GM10248 (cell line): ENCODE measurements at regions not wholly inside any gene's neighbourhood (a gene's known extent, or its start where the extent isn't known, plus 50 kb on each side); places are given as distances from the start of the nearest gene placed in this dataset.
A peak's percentile ranks its signal among the peaks of the same experiment; 100 is the strongest.

Experiments used
- CTCF ChIA-PET: fragments of 300-600 bp; sonication (Branson Sonifier 250); formaldehyde crosslinking; extraction: SDS; loops from one replicate; lab custom pipeline; 2021; ENCODE audit warnings: antibody characterized with exemption; lab: Yijun Ruan, JAX
- POLR2A ChIA-PET: fragments of 350-650 bp; sonication (Branson Sonifier 250); formaldehyde crosslinking; extraction: SDS; loops from one replicate; lab custom pipeline; 2020; ENCODE audit warnings: antibody characterized with exemption; lab: Yijun Ruan, JAX
- DNase-seq: peaks from one replicate; pipeline ENCODE4 v3.0.0; 2012; ENCODE audit errors: extremely low spot score
- TF ChIP-seq, protein P1 (sequence below): IDR thresholded peaks from 2 replicates; pipeline ENCODE4 v1.5.1; 2012; ENCODE audit warnings: mild to moderate bottlenecking, low read depth; ENCODE audit errors: extremely low read depth, missing control alignments, control extremely low read depth

DNA sequence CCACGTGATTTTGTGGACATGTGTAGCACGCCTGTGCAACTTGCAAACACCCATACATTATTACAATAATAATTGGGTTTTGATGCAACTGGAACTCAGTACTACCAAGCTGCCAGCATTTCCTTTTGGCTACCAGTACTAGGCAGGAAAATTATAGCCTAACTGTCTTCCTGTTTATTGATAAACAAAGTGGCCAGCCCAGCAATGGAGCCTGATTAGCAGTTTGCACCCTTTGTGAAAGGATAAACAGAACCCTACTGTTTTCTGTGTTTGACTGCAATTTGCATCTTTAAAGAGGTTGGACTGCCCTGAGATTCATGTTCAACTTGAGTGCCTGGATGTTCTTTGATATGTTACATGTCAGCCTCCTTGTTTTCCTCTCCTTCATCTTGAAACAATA, 173.9 kb downstream of the ZIC5 start:
- ChIA-PET POLR2A (no interaction called here), CTCF (interaction anchor here (0.8 kb wide), 1 partner anchor 20 kb away, joined by 3 read pairs; no protein-coding TSS in a partner anchor)
- DNase-seq, result no peak
- TF ChIP-seq, protein P1, sequence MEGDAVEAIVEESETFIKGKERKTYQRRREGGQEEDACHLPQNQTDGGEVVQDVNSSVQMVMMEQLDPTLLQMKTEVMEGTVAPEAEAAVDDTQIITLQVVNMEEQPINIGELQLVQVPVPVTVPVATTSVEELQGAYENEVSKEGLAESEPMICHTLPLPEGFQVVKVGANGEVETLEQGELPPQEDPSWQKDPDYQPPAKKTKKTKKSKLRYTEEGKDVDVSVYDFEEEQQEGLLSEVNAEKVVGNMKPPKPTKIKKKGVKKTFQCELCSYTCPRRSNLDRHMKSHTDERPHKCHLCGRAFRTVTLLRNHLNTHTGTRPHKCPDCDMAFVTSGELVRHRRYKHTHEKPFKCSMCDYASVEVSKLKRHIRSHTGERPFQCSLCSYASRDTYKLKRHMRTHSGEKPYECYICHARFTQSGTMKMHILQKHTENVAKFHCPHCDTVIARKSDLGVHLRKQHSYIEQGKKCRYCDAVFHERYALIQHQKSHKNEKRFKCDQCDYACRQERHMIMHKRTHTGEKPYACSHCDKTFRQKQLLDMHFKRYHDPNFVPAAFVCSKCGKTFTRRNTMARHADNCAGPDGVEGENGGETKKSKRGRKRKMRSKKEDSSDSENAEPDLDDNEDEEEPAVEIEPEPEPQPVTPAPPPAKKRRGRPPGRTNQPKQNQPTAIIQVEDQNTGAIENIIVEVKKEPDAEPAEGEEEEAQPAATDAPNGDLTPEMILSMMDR, result no peak

DNA sequence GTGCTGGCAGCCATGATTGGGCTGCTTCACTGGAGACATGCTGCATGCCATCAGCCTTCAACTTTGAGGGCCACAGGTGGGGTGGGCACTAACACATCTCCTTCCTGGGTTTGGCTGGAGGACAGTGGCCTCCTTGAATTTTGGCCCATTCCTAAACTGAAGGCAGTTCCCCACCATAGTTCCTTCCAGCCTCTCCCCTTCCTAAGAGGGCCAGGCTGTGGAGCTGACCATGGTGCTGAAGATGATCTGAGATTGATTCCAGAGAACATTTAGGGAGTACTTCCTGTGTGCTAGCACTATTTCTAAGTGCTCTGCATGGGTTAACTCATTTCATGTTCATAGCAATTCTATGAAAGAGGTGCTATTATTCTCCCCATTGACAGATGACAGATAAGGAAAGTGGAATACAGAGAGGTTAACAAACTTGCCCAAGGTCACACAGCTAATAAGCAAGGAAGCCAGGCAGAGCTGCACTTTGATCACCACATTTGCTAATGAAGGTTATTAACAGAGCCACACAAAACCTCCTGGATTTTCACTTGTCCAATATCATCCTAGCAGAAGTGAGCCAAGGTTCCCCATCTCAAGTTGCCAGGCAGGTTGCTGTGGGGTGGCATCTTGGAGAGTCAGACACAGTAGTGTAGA, 175.3 kb downstream of the ZIC5 start:
- TF ChIP-seq, protein P1, result no peak
- peak; percentile 25 for DNase-seq
- ChIA-PET CTCF (no interaction called here), POLR2A (no interaction called here)

DNA sequence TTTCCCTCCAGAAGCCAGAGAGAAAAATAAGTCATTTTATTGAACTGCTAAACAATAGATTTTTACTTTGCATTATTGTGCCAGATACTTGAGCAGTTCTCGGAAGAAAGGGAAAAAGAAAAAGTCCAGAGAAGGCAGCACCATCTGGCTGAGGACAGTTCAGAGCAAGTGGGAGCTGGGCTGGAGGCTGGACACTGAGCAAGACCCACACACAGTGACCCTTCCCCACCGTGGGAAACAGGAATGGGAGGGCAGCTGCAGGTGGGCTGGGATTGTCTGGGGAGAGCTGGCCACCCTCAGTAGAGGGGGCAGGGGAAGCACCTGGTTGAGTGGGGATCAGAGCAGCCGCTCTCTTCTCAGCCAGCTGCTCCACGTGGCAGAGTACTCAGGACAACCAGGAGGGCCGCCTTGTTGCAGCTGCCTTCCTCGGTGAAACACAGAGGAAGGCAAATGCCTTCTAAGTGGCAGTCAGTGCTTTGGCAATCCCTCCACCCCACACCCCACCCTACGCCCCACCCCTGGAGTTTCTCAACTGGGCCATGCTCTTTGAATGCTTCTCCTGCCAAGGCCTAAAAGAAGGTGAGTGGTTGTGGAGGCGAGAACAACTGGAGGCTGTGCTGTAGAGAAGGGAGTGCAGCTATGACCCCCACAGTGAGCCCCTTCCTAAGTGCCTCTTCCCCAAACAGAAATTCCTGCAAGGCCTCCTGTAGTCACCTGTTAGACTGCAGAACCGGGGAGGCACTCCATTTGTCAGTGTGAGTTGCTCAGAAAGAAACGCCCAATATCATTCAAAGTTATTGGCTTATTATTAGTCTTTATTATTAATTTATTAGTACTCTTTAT, 179.3 kb downstream of the ZIC5 start:
- TF ChIP-seq, protein P1, result no peak
- ChIA-PET POLR2A (no interaction called here), CTCF (no interaction called here)
- DNase-seq, result no peak

DNA sequence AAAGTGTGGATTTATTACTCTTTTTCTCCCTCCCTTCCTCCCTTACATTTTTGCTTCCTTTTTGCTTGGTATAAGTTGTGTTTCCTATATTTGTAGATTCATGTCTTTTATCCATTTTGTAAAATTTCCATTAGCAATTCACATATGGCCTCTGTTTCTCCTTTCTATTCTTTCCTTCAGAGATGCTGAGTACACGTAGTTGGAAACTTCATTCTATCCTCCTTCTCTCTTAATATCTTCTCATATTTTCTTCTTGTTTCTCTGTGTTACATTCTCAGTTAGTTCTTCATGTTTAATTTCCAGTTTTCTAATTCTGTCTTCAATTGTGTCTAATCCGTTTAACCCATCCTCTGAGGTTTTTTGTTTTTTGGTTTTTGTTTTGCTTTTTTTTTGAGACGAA, 188.9 kb downstream of the ZIC5 start:
- TF ChIP-seq, protein P1, result no peak
- no peak for DNase-seq
- ChIA-PET CTCF (no interaction called here), POLR2A (no interaction called here)

DNA sequence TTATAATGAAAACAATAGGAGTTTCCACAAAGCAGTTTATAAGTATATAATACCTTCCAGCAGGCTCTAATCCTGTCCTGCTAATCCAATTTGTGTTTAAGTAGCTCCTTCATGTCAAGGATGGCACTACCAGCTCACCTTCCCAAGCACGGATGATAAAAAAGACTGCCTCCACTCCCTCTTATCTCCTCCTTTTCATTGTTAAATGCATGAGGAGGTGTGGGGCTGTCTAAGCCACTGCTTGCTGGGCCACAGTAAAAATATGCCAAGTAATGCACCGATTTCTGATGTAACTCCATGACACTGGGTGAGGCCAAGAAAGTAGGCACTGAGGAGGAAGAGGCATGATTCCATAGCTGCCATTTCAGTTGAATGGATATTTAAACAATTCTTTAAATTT, 193.1 kb downstream of the ZIC5 start:
- no peak for DNase-seq
- ChIA-PET POLR2A (no interaction called here), CTCF (interaction anchor here (1.2 to 1.4 kb wide), 2 partner anchors 19 to 24 kb away, joined by 3 to 7 read pairs; no protein-coding TSS in a partner anchor)
- TF ChIP-seq, protein P1, result no peak

DNA sequence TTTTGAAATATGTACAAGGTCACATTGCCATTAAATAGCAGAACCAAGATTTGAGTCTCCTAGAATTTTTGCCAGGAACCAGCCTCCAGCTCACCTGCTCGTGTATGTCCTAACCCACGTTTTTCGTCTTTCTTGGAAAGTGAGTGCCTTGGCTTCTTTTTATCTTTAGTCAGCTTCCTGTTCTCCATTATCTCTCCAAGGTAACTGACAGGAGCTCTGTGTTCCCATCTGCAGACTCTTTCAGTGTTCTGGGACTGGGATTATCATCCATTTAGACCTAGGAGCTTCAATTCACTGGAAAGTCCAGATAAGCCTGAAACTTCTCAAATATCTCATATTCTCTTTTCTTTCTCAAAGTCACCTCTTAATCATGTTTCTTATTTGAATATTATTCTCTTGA, 193.7 kb downstream of the ZIC5 start:
- CTCF ChIA-PET, result interaction anchor here (1.2 to 1.4 kb wide), 3 partner anchors 18 to 23 kb away, joined by 3 to 7 read pairs (median 3); no protein-coding TSS in a partner anchor
- DNase-seq, result no peak
- TF ChIP-seq, protein P1, result no peak
- POLR2A ChIA-PET, result no interaction called here
